ENCODE measurements at regions not wholly inside any gene's neighbourhood (a gene's known extent, or its start where the extent isn't known, plus 50 kb on each side); places are given as distances from the start of the nearest gene placed in this dataset.

- H3K36me3 ChIP-seq, result no peaks in the 10 kb centered on the region
- no peak for TF ChIP-seq POLR2AphosphoS5 (IDR thresholded peaks at IDR 0.05; ENCODE audit: insufficient read depth in 1 of 2, low read depth in 1 of 2)
- TF ChIP-seq POLR2A (IDR thresholded peaks at IDR 0.05), result no peak
- TF ChIP-seq, protein P1, sequence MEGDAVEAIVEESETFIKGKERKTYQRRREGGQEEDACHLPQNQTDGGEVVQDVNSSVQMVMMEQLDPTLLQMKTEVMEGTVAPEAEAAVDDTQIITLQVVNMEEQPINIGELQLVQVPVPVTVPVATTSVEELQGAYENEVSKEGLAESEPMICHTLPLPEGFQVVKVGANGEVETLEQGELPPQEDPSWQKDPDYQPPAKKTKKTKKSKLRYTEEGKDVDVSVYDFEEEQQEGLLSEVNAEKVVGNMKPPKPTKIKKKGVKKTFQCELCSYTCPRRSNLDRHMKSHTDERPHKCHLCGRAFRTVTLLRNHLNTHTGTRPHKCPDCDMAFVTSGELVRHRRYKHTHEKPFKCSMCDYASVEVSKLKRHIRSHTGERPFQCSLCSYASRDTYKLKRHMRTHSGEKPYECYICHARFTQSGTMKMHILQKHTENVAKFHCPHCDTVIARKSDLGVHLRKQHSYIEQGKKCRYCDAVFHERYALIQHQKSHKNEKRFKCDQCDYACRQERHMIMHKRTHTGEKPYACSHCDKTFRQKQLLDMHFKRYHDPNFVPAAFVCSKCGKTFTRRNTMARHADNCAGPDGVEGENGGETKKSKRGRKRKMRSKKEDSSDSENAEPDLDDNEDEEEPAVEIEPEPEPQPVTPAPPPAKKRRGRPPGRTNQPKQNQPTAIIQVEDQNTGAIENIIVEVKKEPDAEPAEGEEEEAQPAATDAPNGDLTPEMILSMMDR (IDR thresholded peaks at IDR 0.05), result no peak
- H3K4me3 ChIP-seq, result no peak overlapping the region
- H3K9me3 ChIP-seq, result no peaks in the 10 kb centered on the region
- intact Hi-C loops (cut with DNase I), result no loop called here
- H3K27me3 ChIP-seq, result no peaks in the 10 kb centered on the region
- no peaks in the 10 kb centered on the region for H3K4me1 ChIP-seq
- DNase-seq (ENCODE audit: extremely low spot score in 2 of 2), result no peak
- H3K27ac ChIP-seq, result no peak overlapping the region
Measured at GRCh38 chr1:106619080-106619826, 437.2 kb upstream of the PRMT6 start.

DNA sequence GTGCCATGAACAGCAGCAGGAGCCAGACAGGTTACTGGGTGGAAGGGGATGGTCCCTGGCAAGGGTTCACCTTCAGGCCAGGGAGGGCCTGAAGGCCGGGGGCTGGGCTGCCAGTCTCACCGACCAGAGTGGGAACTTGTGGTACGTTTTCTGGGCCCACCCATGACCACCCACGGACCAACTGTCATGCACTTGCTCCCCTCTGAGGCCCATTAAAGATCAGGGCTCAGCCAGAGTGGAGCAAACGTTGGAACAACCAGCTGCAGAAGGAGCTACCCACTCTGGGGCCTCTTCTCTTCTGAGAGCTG lies 436.7 kb upstream of the PRMT6 start:
- Histone ChIP-seq H3K4me1 (no peaks in the 10 kb centered on the region), H3K36me3 (no peaks in the 10 kb centered on the region), H3K27ac (no peak overlapping the region), H3K4me3 (no peak overlapping the region), H3K9me3 (no peaks in the 10 kb centered on the region), H3K27me3 (no peaks in the 10 kb centered on the region)
- no peak for DNase-seq (ENCODE audit: extremely low spot score in 2 of 2)
- intact Hi-C loops (cut with DNase I), result no loop called here
- no peak for TF ChIP-seq POLR2AphosphoS5 (IDR thresholded peaks at IDR 0.05; ENCODE audit: insufficient read depth in 1 of 2, low read depth in 1 of 2)
- TF ChIP-seq, protein P1 (IDR thresholded peaks at IDR 0.05), result no peak
- TF ChIP-seq POLR2A (IDR thresholded peaks at IDR 0.05), result no peak

GRCh38 chr1:106620521-106620954 lies 435.9 kb upstream of the PRMT6 start:
- no peak for TF ChIP-seq POLR2A (IDR thresholded peaks at IDR 0.05)
- TF ChIP-seq, protein P1 (IDR thresholded peaks at IDR 0.05), result no peak
- TF ChIP-seq POLR2AphosphoS5 (IDR thresholded peaks at IDR 0.05; ENCODE audit: insufficient read depth in 1 of 2, low read depth in 1 of 2), result no peak
- Histone ChIP-seq H3K27me3 (no peaks in the 10 kb centered on the region), H3K9me3 (no peaks in the 10 kb centered on the region), H3K4me3 (no peak overlapping the region), H3K36me3 (no peaks in the 10 kb centered on the region), H3K27ac (no peak overlapping the region), H3K4me1 (no peaks in the 10 kb centered on the region)
- no peak for DNase-seq (ENCODE audit: extremely low spot score in 2 of 2)
- intact Hi-C loops (cut with DNase I), result no loop called here

DNA sequence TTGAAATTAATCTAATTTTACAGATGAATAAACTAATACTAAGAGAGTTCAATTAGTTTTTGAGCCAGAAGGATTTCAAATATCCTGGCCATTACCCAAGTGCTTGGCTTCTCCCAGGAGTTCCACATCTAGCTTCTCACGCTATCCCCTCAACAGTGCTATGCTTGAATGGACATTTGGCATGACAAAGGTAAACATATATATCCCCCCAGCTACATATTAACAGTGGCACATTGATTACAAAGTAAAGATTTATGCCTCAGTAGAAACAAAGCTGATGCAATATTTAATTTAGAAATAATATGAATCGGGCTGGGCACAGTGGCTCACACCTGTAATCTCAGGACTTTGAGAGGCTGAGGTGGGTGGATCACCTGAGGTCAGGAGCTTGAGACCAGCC lies 434.6 kb upstream of the PRMT6 start:
- intact Hi-C loops (cut with DNase I), result no loop called here
- Histone ChIP-seq H3K27me3 (no peaks in the 10 kb centered on the region), H3K4me3 (no peak overlapping the region), H3K36me3 (no peaks in the 10 kb centered on the region), H3K9me3 (no peaks in the 10 kb centered on the region), H3K27ac (no peak overlapping the region), H3K4me1 (no peaks in the 10 kb centered on the region)
- no peak for DNase-seq (ENCODE audit: extremely low spot score in 2 of 2)
- TF ChIP-seq POLR2AphosphoS5 (IDR thresholded peaks at IDR 0.05; ENCODE audit: insufficient read depth in 1 of 2, low read depth in 1 of 2) (no peak), POLR2A (IDR thresholded peaks at IDR 0.05) (no peak)
- TF ChIP-seq, protein P1 (IDR thresholded peaks at IDR 0.05), result no peak

- DNase-seq (ENCODE audit: extremely low spot score in 2 of 2), result no peak
- no peaks in the 10 kb centered on the region for H3K4me1 ChIP-seq
- TF ChIP-seq POLR2AphosphoS5 (IDR thresholded peaks at IDR 0.05; ENCODE audit: insufficient read depth in 1 of 2, low read depth in 1 of 2) (no peak), POLR2A (IDR thresholded peaks at IDR 0.05) (no peak)
- TF ChIP-seq, protein P1 (IDR thresholded peaks at IDR 0.05), result no peak
- H3K27me3 ChIP-seq, result no peaks in the 10 kb centered on the region
- H3K36me3 ChIP-seq, result no peaks in the 10 kb centered on the region
- no peak overlapping the region for H3K4me3 ChIP-seq
- H3K9me3 ChIP-seq, result no peaks in the 10 kb centered on the region
- intact Hi-C loops (cut with DNase I), result no loop called here
- H3K27ac ChIP-seq, result no peak overlapping the region
Measured at GRCh38 chr1:106637566-106637965, 418.9 kb upstream of the PRMT6 start.
